CD4-positive, CD25-positive, alpha-beta regulatory T cell (primary cell): ENCODE measurements at regions not wholly inside any gene's neighbourhood (a gene's known extent, or its start where the extent isn't known, plus 50 kb on each side); places are given as distances from the start of the nearest gene placed in this dataset.
A peak's percentile ranks its signal among the peaks of the same experiment; 100 is the strongest.

Experiments
- ATAC-seq, 2 donors: fragments of 150-1000 bp; cut with Tn5 transposase; one replicate each; pipeline ENCODE4 v1.10.0; 2021; ENCODE audit warnings: low read depth in 2 of 2, moderate number of reproducible peaks in 2 of 2, moderate library complexity in 1 of 2
- DNase-seq, 3 donors: peaks; one replicate each; pipeline versions ENCODE4 v3.0.0 to v3.0.0-alpha.2; 2012 to 2022; ENCODE audit warnings: mixed read lengths in 1 of 3
- H3K27ac ChIP-seq: one replicate; pipeline ENCODE4 v1.7.0; 2013; ENCODE audit warnings: mild to moderate bottlenecking, low read length; ENCODE audit not compliant: insufficient read depth, poor library complexity, severe bottlenecking
- H3K27me3 ChIP-seq: one replicate; pipeline ENCODE4 v1.7.0; 2013; ENCODE audit warnings: low read length; ENCODE audit not compliant: control insufficient read depth, insufficient read depth
- H3K36me3 ChIP-seq: one replicate; pipeline ENCODE4 v1.7.0; 2013; ENCODE audit warnings: mild to moderate bottlenecking, low read length, moderate library complexity; ENCODE audit not compliant: control insufficient read depth, insufficient read depth
- H3K4me1 ChIP-seq: 2 replicates; pipeline ENCODE4 v1.7.0; 2013; ENCODE audit warnings: mild to moderate bottlenecking, low read length; ENCODE audit not compliant: insufficient read depth, control insufficient read depth, poor library complexity, severe bottlenecking
- H3K4me3 ChIP-seq: one replicate; pipeline ENCODE4 v1.7.0; 2013; ENCODE audit warnings: low read depth, mild to moderate bottlenecking, low read length, moderate library complexity
- H3K9me3 ChIP-seq, 2 experiments: 1 replicate in 1 of 2; 2 replicates in 1 of 2; pipeline ENCODE4 v1.7.0; 2013; ENCODE audit warnings: low read length in 2 of 2, mild to moderate bottlenecking in 1 of 2, moderate library complexity in 1 of 2; ENCODE audit not compliant: control insufficient read depth in 2 of 2
- H3K27ac Mint-ChIP-seq, 3 donors: one replicate each; pipeline ENCODE4 v1.8.0; 2020 to 2022; ENCODE audit warnings: mild to moderate bottlenecking in 3 of 3, mixed read lengths in 3 of 3, moderate library complexity in 2 of 3
- H3K27me3 Mint-ChIP-seq: one replicate; pipeline ENCODE4 v1.8.0; 2022; ENCODE audit warnings: mild to moderate bottlenecking, mixed read lengths
- H3K36me3 Mint-ChIP-seq: one replicate; pipeline ENCODE4 v1.8.0; 2020; ENCODE audit warnings: mixed read lengths
- H3K4me1 Mint-ChIP-seq, 4 donors: one replicate each; pipeline ENCODE4 v1.8.0; 2020 to 2022; ENCODE audit warnings: mixed read lengths in 4 of 4, mild to moderate bottlenecking in 1 of 4
- H3K4me3 Mint-ChIP-seq, 4 donors: one replicate each; pipeline ENCODE4 v1.8.0; 2020 to 2022; ENCODE audit warnings: mild to moderate bottlenecking in 4 of 4, mixed read lengths in 4 of 4, moderate library complexity in 3 of 4
- H3K9me3 Mint-ChIP-seq, 7 donors: one replicate each; pipeline ENCODE4 v1.8.0; 2020 to 2022; ENCODE audit warnings: mixed read lengths in 7 of 7, mild to moderate bottlenecking in 3 of 7, moderate library complexity in 2 of 7

DNA sequence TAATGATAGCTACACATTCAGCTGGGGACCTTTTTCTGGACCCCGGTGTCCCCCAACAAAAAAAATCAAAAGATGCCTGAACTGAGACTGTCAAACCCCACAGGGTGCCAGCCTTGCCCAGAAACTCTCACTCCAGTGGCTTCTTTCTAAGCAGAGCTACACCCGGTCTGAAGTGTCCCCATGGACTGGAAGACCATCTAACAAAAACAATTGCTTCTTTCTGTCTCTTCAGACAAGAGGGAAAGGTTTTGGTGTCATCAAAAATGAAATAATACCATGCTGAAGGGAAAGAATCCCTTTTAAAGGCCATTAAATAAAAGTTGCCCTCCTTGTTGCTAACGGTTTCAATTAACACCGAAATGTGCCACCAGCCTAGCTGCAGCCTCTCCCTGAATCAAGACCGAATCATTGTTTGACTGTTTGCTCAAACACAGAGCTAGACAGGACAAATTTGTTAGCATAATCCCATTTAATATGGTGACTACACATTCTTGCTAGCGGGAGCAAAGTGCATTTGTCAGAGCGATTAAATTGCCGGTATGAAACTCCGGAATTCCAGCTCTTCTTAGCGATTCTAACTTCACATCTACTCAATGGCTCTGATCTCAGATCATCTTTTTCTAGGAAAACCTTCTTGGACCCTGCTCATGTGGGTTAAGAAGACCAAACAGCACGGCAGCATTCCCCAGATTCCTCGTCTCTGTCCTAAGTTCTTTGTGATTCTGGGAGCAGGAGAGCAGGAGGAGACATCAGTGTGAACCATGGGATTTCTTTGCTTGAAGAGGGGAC lies 397.5 kb upstream of the PRKCQ start:
- Histone ChIP-seq H3K9me3 (no peaks in the 10 kb centered on the region), H3K4me3 (no peak overlapping the region), H3K27me3 (peaks cover 2% of the 10 kb centered on the region), H3K4me1 (no peaks in the 10 kb centered on the region), H3K36me3 (no peaks in the 10 kb centered on the region), H3K27ac (no peak overlapping the region)
- Mint-ChIP-seq H3K27me3 (peaks cover 11% of the 10 kb centered on the region), H3K9me3 (no peaks in the 10 kb centered on the region), H3K27ac (no peak overlapping the region), H3K4me1 (peaks cover 0 to 3% (median 1%) of the 10 kb centered on the region in 4 donors), H3K4me3 (no peak overlapping the region), H3K36me3 (no peaks in the 10 kb centered on the region)
- ATAC-seq (no peak), DNase-seq (no peak)

DNA sequence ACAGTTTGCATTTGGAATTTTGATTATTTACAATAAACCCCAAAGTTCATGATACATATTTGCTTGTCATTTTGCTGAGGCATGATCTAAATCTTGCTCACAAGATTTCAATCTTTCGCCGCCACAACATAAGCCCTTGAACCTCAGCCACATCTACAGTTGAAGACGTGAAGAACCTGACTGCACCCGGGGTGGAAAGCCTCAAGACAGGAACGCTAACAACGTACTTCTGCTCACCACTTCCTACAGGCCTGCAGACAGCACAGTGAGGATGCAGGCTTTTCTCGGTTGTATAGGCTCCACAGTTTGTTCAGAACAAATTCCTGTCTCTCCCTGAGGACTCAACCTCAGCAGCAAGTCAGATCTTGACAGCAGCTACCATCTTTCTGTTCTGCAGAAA lies 393.8 kb upstream of the PRKCQ start:
- H3K4me3 Mint-ChIP-seq: no peak overlapping the region

DNA sequence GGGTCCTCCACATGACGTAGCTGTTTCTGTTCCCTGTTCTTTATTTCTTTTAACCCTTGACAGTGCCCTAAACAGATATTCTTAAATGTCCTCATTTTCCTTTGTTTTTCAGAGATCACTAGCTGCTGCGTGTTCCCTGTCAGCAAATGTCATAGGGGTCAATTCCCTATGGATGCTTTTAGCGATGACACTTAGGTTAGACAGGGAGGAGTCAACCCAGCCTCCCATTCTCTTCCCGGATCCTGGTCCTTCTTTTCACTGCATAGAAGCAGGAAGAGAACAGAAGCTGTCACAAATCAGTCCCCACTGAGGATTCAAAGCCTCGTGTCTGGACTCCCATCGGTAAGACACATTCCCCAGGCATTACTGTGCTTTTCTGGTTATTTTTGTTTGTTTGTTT lies 392.1 kb upstream of the PRKCQ start:
- H3K27ac Mint-ChIP-seq: no peak overlapping the region
- Histone ChIP-seq H3K4me3 (no peak overlapping the region), H3K36me3 (no peaks in the 10 kb centered on the region), H3K4me1 (no peaks in the 10 kb centered on the region), H3K27ac (no peak overlapping the region), H3K9me3 (no peaks in the 10 kb centered on the region), H3K27me3 (no peaks in the 10 kb centered on the region)
- H3K27me3 Mint-ChIP-seq: peaks cover 11% of the 10 kb centered on the region
- ATAC-seq (no peak), DNase-seq (no peak)
- no peak overlapping the region for H3K4me3 Mint-ChIP-seq
- no peaks in the 10 kb centered on the region for H3K36me3 Mint-ChIP-seq
- peaks cover 0 to 5% (median 3%) of the 10 kb centered on the region in 4 donors for H3K4me1 Mint-ChIP-seq
- no peaks in the 10 kb centered on the region for H3K9me3 Mint-ChIP-seq

More for the DNA sequence above, 393.8 kb upstream of the PRKCQ start:
- Mint-ChIP-seq H3K27me3 (peaks cover 8% of the 10 kb centered on the region), H3K36me3 (no peaks in the 10 kb centered on the region), H3K27ac (no peak overlapping the region), H3K4me1 (peaks cover 0 to 5% (median 3%) of the 10 kb centered on the region in 4 donors), H3K9me3 (no peaks in the 10 kb centered on the region)
- ATAC-seq (no peak), DNase-seq (peak in 1 of 3 donors; percentile 13)
- no peaks in the 10 kb centered on the region for H3K9me3 ChIP-seq
- no peaks in the 10 kb centered on the region for H3K36me3 ChIP-seq
- no peaks in the 10 kb centered on the region for H3K4me1 ChIP-seq
- H3K4me3 ChIP-seq: no peak overlapping the region
- H3K27me3 ChIP-seq: no peaks in the 10 kb centered on the region
- H3K27ac ChIP-seq: no peak overlapping the region

DNA sequence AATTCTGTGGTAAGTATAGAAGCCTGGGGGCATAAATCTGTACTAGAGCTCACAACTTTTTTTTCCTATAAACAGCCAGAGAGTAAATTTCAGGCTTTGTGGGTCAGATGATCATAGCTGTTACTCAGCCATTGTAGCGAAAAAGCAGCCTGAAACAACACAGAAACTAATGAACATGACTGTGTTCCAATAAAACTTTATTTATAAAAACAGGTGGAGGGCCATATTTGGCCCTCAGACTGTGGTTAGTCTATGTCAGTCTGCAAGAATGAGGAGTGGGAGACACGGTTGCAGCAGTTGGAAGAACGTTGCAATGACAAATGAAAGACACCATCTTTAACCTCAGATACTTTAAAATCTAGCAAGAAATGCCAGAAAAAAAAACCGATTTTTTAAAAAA lies 389.6 kb upstream of the PRKCQ start:
- H3K4me3 ChIP-seq: no peak overlapping the region
- H3K4me1 Mint-ChIP-seq: peaks cover 0 to 5% (median 3%) of the 10 kb centered on the region in 4 donors
- DNase-seq (no peak), ATAC-seq (no peak)
- H3K36me3 ChIP-seq: no peaks in the 10 kb centered on the region
- H3K27ac Mint-ChIP-seq: no peak overlapping the region
- no peaks in the 10 kb centered on the region for H3K9me3 Mint-ChIP-seq
- H3K27me3 ChIP-seq: peaks cover 5% of the 10 kb centered on the region
- H3K4me3 Mint-ChIP-seq: no peak overlapping the region
- no peaks in the 10 kb centered on the region for H3K36me3 Mint-ChIP-seq
- no peaks in the 10 kb centered on the region for H3K4me1 ChIP-seq
- no peaks in the 10 kb centered on the region for H3K9me3 ChIP-seq
- no peak overlapping the region for H3K27ac ChIP-seq
- H3K27me3 Mint-ChIP-seq: peaks cover 19% of the 10 kb centered on the region

DNA sequence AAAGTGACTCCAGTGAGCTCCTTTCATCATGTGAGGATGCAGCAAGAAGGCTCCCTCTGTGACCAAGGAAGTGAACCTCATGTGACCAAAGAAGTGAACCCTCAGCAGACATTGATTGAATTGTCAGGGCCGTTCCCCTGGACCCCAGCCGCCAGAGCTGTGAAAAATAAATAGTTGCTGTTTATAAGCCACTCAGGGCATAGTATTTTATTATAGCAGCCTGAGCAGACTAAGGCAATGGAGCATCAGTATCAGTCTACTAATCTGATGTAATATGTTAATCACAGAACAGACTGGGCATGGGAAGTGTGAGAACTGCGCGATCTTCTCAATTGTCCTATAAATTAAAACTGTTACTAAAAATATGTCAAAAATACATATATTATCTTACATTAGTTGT lies 384.5 kb upstream of the PRKCQ start:
- ATAC-seq: no peak

DNA sequence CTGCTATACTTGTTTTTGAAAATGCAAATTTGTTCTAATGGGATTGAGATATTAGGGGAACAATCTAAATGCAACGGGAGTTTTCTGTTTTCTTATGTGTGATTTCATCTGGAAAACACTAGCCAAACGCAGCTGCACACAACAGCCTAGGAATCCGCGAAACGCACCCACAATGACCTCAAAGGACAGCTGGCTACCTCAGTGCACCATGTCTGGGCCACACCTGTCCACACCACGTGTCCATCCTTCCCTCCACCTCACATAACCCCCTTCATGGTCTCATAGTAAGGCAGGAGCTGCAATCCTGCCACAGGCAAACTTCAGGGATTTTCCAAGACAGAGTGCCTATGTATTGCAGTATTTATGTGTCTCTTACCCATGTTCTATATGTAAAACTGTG lies 382.5 kb upstream of the PRKCQ start:
- no peak overlapping the region for H3K27ac ChIP-seq
- ATAC-seq: no peak
- Mint-ChIP-seq H3K36me3 (no peaks in the 10 kb centered on the region), H3K27ac (no peak overlapping the region), H3K9me3 (no peaks in the 10 kb centered on the region), H3K4me1 (peaks cover 0 to 7% (median 3%) of the 10 kb centered on the region in 4 donors), H3K4me3 (no peak overlapping the region), H3K27me3 (peaks cover 16% of the 10 kb centered on the region)
- peaks cover 6% of the 10 kb centered on the region for H3K4me1 ChIP-seq
- peaks cover 5% of the 10 kb centered on the region for H3K27me3 ChIP-seq
- DNase-seq: no peak
- no peak overlapping the region for H3K4me3 ChIP-seq
- H3K9me3 ChIP-seq: no peaks in the 10 kb centered on the region
- H3K36me3 ChIP-seq: no peaks in the 10 kb centered on the region

More for the DNA sequence above, 384.5 kb upstream of the PRKCQ start:
- Mint-ChIP-seq H3K27me3 (peaks cover 16% of the 10 kb centered on the region), H3K27ac (no peak overlapping the region), H3K36me3 (no peaks in the 10 kb centered on the region), H3K4me3 (no peak overlapping the region), H3K4me1 (no peaks in the 10 kb centered on the region), H3K9me3 (no peaks in the 10 kb centered on the region)
- Histone ChIP-seq H3K4me1 (no peaks in the 10 kb centered on the region), H3K27ac (no peak overlapping the region), H3K9me3 (no peaks in the 10 kb centered on the region), H3K36me3 (no peaks in the 10 kb centered on the region), H3K4me3 (no peak overlapping the region), H3K27me3 (peaks cover 5% of the 10 kb centered on the region)
- no peak for DNase-seq

DNA sequence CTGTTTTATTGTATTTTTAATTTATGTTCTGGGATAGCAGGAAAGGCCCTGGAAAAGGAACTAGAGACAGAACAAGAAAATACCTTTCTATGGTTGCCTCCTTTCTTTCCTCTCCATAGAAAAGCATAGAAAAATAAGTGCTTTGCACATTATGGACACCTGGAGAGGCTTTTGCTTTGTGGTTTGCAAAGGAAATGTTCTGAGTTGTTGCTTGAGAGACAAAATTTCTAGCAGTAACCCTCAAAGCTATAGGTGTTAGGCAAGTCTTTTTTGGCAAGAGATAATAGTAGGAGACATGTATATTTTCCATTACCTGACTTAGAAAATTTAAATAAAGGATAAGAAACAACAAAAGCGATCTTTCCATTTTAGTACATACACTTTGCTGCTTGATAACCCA lies 378.6 kb upstream of the PRKCQ start:
- Mint-ChIP-seq H3K9me3 (no peaks in the 10 kb centered on the region), H3K36me3 (no peaks in the 10 kb centered on the region), H3K4me1 (peaks cover 0 to 7% (median 3%) of the 10 kb centered on the region in 4 donors), H3K27me3 (peaks cover 5% of the 10 kb centered on the region), H3K27ac (no peak overlapping the region), H3K4me3 (no peak overlapping the region)
- ATAC-seq (no peak), DNase-seq (no peak)
- H3K27me3 ChIP-seq: no peaks in the 10 kb centered on the region
- H3K27ac ChIP-seq: no peak overlapping the region
- no peaks in the 10 kb centered on the region for H3K36me3 ChIP-seq
- H3K4me3 ChIP-seq: no peak overlapping the region
- H3K4me1 ChIP-seq: peaks cover 6% of the 10 kb centered on the region
- H3K9me3 ChIP-seq: no peaks in the 10 kb centered on the region

DNA sequence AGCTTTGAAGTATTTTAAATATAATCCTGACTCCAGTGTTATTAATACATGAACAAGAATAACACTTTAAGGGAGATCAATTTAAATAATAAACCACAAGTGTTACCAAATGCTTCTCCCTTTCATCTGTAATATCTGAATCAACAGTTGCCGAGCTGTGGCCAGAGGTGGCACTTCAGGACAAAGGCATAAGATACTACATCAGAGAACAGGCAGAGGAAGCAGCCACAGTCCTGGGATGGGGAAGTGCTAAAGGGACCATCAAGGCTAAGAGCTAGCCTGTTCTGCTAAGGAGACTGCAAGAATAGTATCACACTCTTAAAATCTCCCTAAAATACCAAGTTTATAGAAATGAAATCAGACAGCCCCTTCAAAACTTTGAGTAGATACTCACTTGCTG lies 378.2 kb upstream of the PRKCQ start:
- ATAC-seq (no peak), DNase-seq (no peak)
- H3K27me3 Mint-ChIP-seq: peaks cover 5% of the 10 kb centered on the region
- no peak overlapping the region for H3K4me3 ChIP-seq
- H3K27me3 ChIP-seq: no peaks in the 10 kb centered on the region
- H3K4me3 Mint-ChIP-seq: no peak overlapping the region
- H3K4me1 ChIP-seq: peaks cover 6% of the 10 kb centered on the region
- no peaks in the 10 kb centered on the region for H3K9me3 ChIP-seq
- H3K27ac ChIP-seq: no peak overlapping the region
- no peaks in the 10 kb centered on the region for H3K9me3 Mint-ChIP-seq
- no peaks in the 10 kb centered on the region for H3K36me3 Mint-ChIP-seq
- peaks cover 0 to 7% (median 3%) of the 10 kb centered on the region in 4 donors for H3K4me1 Mint-ChIP-seq
- no peak overlapping the region for H3K27ac Mint-ChIP-seq
- H3K36me3 ChIP-seq: no peaks in the 10 kb centered on the region
